ENCODE measurements at regions not wholly inside any gene's neighbourhood (a gene's known extent, or its start where the extent isn't known, plus 50 kb on each side); places are given as distances from the start of the nearest gene placed in this dataset.
"Not testable (repeated sequence)": the region's sequence is repeated elsewhere in the genome, so short reads cannot be mapped to it uniquely, and the experiment has no call there.

DNA sequence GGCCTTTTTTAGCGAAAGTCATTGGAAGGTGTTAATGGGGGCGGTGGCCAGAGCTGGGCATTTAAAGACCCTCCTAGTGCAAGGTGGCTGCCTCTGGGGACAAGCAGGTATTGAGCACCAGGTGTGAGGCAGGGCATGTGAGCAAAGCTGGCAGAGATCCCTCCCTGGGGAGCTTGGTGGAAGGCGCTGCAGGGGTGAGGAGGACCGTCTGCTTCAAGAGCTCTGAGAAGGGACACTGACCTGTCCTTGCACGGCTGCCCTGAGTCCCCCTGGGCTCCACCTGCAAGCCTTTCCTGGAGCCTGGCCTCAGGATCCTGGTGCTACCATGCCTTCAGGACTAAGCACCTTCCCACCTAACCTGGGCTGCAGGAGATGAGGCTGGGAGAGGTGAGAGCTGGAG, 127.0 kb upstream of the CIBAR2 start:
- DNase-seq (ENCODE audit: low read depth): no peak

- no peak for DNase-seq (ENCODE audit: low read depth)
Observed at GRCh38 chr16:85239871-85240270, 127.6 kb upstream of the CIBAR2 start.

DNA sequence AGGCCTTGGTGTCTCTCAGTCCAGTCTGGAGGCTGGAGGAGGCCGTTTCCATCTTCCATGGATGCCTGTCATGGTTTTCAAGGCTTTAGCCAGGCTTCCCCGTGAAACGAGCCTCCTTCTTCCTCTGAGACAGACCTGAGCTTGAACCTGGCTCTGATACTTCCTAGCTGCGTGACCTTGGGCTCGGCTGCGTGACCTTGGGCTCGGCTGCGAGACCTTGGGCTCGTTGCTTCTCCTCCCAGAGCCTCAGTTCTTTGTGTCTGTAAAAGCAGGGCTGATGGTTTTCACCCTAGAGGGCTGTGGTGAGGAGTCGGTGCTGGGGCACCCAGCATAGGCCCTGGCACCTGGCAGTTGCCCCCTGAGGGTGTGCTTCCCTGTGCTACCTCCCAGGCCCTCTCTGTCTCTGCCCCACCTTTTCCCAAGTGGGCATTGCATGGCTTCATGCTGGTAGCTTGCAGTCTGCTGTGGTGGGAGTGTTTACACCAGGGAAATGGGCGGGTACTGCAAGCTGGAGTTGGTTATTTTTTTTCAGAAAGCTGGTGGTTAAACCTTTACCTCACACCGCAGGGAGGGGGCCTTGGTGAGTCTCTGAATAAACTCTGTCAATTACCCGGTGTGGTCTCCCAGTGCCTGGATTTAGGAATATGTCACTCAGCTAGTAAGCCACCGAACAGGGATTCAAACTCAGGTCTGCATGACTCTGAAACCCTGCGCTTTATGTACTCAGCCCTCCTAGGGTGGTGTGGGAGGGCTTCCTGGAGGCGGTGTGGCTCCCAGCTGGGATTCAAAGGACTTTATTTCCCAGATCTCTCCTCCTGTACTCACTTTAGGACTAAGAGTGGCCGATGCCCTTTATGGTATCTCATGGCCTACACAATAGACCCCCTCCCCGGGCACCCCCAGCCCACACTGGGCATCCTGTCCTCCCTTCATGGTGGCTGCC, 129.0 kb upstream of the CIBAR2 start:
- DNase-seq (ENCODE audit: low read depth): no peak

- no peak for DNase-seq (ENCODE audit: low read depth)
Observed at GRCh38 chr16:85242140-85242539, 129.9 kb upstream of the CIBAR2 start.

GRCh38 chr16:85243308-85243707, 131.0 kb upstream of the CIBAR2 start:
- DNase-seq (ENCODE audit: low read depth): no peak

DNA sequence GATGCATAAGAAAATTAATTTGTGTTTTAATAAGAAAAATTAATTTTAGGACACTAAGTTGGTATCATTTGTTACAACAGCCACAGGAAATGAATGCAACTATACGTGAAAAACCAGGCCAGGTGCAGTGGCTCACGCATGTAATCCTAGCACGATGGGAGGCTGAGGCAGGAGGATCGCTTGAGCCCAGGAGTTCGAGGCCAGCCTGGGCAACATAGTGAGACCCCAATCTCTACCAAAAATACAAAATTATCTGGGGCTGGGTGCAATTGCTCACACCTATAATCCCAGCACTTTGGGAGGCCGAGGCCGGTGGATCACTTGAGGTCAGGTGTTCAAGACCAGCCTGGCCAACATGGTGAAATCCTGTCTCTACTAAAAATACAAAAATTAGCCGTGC, 132.2 kb upstream of the CIBAR2 start:
- DNase-seq (ENCODE audit: low read depth): not testable (repeated sequence)

DNA sequence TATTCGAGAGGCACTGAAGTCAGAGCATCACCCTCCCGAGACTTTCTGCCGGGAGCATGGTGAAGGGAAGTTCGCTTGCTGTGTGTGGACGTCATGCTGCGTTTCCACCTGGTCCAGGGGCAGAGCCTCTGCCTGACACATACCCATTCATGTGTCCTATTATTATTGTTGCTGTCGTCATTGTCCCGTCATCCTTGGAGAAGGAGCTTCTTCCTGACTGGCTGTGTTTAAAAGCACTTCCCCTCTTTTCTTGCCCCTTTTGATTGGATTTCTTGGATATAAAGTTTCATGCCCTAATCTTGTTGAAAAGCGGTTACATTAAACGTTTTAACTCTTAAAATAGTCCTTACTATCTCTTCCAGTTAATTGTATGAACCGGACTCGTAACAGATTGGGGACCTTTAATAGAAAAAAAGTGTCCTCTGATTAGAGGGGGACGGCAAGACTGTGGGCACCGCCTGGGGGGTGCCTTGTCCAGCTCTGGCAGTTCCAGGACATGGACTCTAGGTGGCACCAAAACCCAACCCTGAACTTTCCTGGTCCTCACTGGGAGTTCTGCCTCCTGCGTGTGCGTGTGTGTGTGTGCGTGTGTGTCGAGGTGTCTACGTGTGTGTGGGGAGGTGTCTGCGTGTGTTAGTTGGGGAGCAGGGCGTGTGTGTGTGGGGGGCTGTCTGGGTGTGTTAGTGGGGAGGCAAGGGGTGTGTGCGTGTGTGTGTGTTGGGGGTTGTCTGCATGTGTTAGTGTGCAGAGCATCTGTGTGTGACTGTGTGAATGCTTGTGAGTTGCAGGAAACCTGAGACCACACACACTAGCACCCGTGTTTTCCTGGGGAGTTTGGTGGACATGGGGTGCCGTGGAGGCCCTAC, 133.3 kb upstream of the CIBAR2 start:
- peak; percentile 47 for DNase-seq (ENCODE audit: low read depth)

DNA sequence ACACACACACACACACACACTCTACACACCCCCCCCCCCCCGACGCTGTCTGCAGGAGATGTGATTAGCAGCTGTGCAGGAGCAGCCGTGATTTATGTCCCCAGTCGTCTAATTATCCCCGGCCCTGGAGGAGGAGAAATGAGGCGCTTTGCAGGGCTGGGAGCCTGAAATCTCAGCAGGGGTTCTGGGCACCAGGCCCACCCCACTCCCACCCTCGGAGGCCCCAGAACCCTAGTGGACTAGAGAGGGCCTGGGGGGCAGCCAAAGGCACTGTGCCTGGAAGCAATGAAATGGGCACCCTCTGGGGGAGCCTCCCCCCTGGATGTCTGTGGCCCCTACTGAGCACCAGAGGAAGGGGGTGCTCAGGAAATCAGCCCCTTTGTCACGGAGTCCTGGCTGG, 134.2 kb upstream of the CIBAR2 start:
- DNase-seq (ENCODE audit: low read depth): no peak

DNA sequence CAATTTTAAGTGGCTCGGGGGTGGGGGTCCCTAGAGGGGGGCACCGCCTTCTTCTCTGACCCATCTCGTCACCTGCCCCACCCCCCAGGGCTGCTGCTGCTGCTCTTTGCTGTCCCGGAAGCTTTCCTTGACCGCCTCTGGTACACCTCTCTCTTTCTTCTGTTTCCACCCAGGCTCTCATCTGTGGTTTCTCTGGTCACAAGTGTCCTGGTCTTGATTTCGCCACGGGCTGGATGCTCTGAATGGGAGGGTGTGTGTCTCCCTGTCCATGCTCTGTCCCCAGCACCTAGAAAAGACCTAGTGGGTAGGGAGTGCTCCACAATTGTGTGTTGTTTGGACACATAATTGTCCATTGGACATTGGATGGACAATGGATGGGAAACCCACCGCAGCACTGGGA, 134.7 kb upstream of the CIBAR2 start:
- no peak for DNase-seq (ENCODE audit: low read depth)

DNA sequence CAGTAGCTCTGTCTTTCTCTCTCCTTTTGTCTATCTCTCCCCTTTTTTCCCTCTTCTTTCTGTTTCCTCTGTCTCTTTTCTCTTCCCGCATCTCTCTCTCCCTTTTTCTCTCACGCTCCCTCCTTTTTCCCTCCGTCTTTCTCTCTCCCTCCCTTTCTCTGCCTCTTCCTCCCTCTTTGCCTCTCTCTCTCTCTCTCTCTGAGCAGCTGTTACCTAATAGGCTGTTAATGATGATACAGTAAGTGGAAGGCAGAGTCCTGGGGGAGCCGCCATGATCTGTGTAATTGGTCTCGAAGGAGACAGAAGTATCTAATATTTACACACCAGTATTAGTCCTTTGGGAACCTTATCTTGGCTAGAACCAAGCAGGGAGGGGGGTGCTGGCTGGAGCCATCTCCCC, 136.1 kb upstream of the CIBAR2 start:
- no peak for DNase-seq (ENCODE audit: low read depth)

DNA sequence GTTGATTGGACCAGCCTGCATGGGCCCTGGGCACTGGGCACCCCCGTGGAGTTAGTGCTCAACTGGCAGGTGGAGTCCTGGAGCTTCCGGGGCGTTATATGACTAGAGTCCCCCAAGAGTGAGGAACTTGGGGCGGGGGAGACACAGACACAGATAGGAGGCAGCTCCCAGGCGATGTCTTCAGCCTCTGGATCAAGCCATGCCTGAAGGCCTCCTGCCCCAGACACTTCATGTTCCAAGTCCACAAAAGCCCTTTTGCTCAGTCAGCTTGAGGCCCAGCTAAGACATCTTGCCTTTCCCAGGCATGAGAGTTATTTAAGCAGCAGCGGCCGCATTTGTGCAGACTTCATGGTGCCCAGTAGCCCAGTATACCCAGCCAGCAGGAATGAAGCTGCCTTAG, 136.6 kb upstream of the CIBAR2 start:
- DNase-seq (ENCODE audit: low read depth): no peak

DNA sequence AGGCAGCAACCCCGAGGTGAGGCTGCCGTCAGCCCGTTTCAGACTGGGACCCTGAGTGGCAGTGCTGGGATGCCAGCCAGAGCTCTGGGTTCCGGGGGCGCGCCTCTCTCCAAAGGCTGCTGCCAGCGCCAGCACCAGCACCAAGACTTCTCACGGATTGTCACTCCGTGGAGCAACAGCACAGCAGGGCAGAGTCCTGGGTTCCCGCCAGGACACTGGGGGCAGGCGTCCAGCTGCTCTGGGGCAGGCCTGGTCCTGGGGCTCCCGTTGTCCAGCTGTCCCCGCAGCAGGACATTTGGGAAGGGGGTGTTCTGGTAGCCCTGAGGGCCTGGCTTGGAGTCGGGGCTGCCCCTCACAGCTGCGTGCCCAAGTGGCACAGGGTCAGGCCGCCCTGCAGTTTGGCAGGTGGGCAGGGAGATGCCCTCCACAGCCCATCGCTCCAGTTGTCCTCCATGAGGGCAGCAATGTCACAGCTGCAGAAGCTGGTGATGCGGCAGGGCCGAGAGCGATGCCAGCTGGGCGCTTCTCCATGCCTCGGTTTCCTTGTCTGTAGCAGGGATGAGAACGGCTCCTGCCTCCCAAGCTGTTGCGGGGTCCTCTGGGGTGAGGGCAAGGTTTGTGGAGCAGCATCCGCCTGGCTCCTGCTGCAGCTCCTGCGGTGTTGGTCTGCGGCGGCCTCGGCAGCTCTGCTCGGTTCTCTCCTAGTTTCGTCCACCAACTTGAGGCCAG, 137.3 kb upstream of the CIBAR2 start:
- DNase-seq (ENCODE audit: low read depth): no peak

DNA sequence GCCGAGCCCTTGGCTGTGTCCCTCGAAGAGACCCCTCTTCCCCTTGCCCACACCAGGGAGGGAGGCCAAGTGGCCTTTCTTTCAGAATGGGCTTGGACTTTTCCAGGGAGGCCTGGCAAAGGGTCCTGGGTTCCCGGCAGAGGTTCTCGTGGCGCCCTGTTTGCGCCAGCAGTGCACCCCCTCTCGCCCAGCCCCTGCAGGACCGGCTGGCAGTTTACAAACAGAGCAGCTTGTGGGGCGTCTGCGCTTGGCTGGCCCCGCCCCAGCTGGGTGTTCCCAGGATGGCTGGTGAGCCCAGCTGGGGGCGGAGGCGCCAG, 137.8 kb upstream of the CIBAR2 start:
- no peak for DNase-seq (ENCODE audit: low read depth)

DNA sequence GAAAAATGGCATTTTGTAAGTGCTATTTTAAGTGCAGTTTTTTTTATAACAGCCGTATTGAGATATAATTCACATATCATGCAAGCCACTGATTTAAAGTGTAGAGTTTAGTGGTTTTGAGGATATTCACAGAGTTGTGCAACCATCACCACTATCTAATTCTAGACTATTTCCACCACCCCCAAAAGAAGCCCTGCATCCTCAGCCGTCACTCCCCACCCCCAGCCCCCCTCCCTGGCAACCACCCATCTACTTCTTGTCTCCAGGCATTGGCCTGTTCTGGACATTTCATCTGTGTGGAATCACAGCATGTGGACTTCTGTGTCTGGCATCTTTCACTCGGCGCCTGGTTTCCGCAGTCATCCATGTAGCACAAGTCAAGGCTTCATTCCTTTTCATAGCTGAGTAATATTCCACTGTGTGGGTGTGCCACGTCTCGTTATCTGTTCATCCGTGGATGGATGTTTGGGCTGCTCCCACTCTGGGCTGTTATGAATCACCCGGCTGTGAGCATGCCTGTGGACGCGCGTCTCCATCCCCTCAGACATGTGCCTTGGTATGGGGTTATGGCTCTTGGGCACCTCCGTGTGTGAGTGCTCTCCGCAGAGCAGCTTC, 138.4 kb upstream of the CIBAR2 start:
- no peak for DNase-seq (ENCODE audit: low read depth)

- no peak for DNase-seq (ENCODE audit: low read depth)
Observed at GRCh38 chr16:85251225-85251760, 139.0 kb upstream of the CIBAR2 start.

DNA sequence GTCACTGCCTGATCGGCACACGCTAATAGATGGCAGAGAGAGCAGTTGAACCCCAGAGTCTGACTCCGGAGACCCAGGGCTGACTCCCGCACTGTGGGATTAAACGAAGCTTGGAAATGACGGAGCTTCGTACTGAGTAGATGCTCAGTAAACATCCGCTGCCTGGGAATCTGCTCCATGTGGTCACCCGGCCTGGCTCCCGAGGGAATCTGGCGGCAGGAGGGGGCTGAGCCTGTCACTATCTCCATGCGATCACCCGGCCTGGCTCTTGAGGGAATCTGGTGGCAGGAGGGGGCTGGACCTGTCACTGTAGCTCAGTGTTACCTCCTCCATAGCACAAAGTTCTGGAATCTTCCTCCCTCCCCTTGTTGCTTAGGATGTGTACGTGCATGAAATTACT, 139.7 kb upstream of the CIBAR2 start:
- DNase-seq (ENCODE audit: low read depth): no peak

- no peak for DNase-seq (ENCODE audit: low read depth)
Observed at GRCh38 chr16:85252461-85252860, 140.2 kb upstream of the CIBAR2 start.

DNA sequence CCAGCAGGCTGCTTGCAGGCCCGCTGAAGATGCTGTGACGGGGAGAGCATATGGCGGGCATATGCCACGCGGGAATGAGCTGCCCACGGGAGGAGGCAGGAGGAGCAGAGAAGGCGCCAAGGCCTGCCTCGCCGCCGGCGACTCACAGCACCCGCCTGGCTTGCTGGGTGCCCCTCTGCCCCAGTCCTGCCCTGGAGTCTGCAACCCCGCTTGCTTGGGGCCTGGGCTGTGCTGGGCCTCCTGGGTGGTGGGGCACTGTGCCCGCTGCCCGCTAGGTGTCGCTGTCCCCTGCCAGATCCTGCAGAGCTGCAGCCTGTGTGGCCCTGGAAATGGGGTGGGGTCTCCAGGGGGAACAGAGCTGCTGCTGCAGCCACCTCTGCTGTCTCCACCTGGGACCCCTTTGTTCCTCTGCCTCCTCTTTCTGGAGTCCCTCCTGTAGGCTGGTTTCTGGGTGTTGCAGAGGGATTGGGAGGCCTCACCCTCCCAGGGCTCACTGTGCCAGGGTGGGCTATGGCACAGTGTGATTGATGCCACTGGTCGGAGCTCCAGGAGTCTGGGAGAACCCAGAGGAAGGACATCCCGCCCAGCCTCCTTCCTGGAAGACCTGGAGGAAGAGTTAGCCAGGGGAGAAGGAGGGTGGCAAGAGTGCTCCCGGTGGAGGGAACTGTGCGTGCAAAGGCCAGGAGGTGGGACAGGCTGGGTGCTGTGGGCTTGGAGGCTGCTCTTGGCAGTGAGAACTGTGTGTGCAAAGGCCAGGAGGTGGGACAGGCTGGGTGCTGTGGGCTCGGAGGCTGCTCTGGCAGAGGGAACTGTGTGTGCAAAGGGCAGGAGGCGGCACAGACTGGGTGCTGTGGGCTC, 141.0 kb upstream of the CIBAR2 start:
- DNase-seq (ENCODE audit: low read depth): no peak

DNA sequence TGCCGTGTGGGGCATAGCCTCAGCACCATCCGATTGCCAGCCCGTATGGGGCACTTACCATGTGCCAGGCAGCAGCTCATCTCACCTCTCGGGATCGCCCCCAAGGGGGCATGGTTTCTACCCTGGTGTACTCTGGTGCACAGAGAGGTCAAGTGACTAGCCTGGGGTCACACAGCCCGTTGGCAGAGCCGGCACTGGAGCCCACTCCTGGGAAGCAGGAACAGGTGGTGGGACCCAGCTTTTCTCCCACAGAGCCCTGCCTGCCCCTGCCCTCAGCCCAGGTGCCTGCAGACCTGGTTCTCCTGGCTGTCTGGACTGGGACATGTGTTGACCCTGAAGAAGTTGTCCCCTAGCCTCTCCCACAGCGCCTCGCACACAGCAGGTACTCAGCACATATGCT, 141.8 kb upstream of the CIBAR2 start:
- DNase-seq (ENCODE audit: low read depth): no peak

DNA sequence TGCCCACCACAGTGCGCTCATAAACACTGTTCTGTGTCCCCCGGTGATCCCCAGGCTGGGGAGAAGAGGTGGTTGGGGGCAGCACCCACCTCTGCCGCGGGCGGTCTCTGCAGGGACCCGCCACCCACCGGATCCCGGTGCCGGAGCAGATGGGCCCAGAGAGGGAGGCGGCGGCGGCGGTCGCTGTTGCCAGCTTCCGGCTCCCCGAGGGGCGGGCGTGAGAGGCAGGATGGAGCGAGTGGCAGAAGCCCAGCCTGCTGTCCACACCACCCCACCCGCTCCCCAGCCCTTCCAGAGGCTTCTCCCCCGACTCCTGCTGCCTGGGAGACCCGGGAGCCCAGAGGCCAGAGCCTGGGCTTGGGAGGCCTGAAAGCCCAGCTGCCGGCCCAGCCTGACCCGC, 142.6 kb upstream of the CIBAR2 start:
- no peak for DNase-seq (ENCODE audit: low read depth)

DNA sequence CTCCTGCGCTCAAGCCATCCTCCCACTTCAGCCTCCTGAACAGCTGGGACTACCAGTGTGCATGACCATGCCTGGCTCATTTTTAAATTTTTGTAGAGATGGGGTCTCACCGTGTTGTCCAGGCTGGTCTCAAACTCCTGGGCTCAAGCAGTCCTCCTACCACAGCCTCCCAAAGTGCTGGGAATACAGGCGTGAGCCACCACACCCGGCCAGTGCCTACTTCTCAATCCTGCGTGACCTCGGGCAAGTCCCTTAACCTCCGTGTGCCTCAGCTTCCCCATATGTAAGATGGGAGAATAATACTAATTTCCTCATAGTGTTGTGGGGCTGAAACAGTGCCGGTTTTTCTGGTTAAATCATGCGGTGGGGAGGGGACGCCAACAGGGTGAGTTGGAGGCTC, 143.5 kb upstream of the CIBAR2 start:
- DNase-seq (ENCODE audit: low read depth): no peak

All from fibroblast of the conjunctiva (primary cell).